ENCODE measurements at regions not wholly inside any gene's neighbourhood (a gene's known extent, or its start where the extent isn't known, plus 50 kb on each side); places are given as distances from the start of the nearest gene placed in this dataset.

DNA sequence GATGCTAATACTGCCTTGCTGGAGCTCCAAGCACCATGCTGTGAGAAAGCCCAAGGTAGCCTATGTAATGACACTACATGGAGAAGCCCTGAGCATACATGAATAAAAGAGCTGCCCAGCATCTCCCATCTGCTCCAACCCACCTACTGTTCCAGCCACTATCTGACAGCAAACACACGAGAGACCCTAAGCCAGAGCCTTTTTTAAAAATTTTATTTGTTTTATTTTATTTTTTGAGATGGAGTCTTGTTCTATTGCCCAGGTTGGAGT, 95.2 kb upstream of the PRICKLE1 start:
- TF ChIP-seq, protein P1, sequence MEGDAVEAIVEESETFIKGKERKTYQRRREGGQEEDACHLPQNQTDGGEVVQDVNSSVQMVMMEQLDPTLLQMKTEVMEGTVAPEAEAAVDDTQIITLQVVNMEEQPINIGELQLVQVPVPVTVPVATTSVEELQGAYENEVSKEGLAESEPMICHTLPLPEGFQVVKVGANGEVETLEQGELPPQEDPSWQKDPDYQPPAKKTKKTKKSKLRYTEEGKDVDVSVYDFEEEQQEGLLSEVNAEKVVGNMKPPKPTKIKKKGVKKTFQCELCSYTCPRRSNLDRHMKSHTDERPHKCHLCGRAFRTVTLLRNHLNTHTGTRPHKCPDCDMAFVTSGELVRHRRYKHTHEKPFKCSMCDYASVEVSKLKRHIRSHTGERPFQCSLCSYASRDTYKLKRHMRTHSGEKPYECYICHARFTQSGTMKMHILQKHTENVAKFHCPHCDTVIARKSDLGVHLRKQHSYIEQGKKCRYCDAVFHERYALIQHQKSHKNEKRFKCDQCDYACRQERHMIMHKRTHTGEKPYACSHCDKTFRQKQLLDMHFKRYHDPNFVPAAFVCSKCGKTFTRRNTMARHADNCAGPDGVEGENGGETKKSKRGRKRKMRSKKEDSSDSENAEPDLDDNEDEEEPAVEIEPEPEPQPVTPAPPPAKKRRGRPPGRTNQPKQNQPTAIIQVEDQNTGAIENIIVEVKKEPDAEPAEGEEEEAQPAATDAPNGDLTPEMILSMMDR (conservative IDR thresholded peaks at IDR 0.05 in 1 of 2, IDR thresholded peaks at IDR 0.05 in 1 of 2; ENCODE audit: low read depth in 1 of 2, low read length in 2 of 2), result no peak
- TF ChIP-seq EZH2 (IDR thresholded peaks at IDR 0.05; ENCODE audit: low read length, missing control alignments), result no peak

Data from fibroblast of lung (primary cell).